ENCODE measurements at regions not wholly inside any gene's neighbourhood (a gene's known extent, or its start where the extent isn't known, plus 50 kb on each side); places are given as distances from the start of the nearest gene placed in this dataset.

- intact Hi-C loops (cut with DNase I): no loop called here
- ATAC-seq: no peak
- no peak for TF ChIP-seq CTCF (IDR thresholded peaks at IDR 0.05)
Measured at GRCh38 chr6:40734607-40735006, 147.4 kb upstream of the LRFN2 start.

GRCh38 chr6:40733770-40734396, 146.7 kb upstream of the LRFN2 start:
- DNase-seq (no peak), ATAC-seq (no peak)
- H3K36me3 ChIP-seq: no peaks in the 10 kb centered on the region
- no peaks in the 10 kb centered on the region for H3K9me3 ChIP-seq
- no peak for TF ChIP-seq CTCF (IDR thresholded peaks at IDR 0.05)
- H3K4me1 ChIP-seq: no peaks in the 10 kb centered on the region
- H3K27ac ChIP-seq: no peak overlapping the region
- peaks cover 0 to 22% of the 10 kb centered on the region in 2 donors for H3K27me3 ChIP-seq
- intact Hi-C loops (cut with DNase I): no loop called here
- no peak overlapping the region for H3K4me3 ChIP-seq

More at GRCh38 chr6:40734607-40735006, 147.4 kb upstream of the LRFN2 start:
- no peak overlapping the region for H3K27ac ChIP-seq
- no peak for DNase-seq
- no peaks in the 10 kb centered on the region for H3K36me3 ChIP-seq
- H3K9me3 ChIP-seq: no peaks in the 10 kb centered on the region
- H3K27me3 ChIP-seq: peaks cover 0 to 22% of the 10 kb centered on the region in 2 donors
- no peaks in the 10 kb centered on the region for H3K4me1 ChIP-seq
- H3K4me3 ChIP-seq: no peak overlapping the region

GRCh38 chr6:40733290-40733689, 146.1 kb upstream of the LRFN2 start:
- H3K36me3 ChIP-seq: no peaks in the 10 kb centered on the region
- no peak for DNase-seq
- peaks cover 0 to 22% of the 10 kb centered on the region in 2 donors for H3K27me3 ChIP-seq
- H3K9me3 ChIP-seq: no peaks in the 10 kb centered on the region
- intact Hi-C loops (cut with DNase I): no loop called here
- H3K4me1 ChIP-seq: no peaks in the 10 kb centered on the region
- ATAC-seq: no peak
- H3K27ac ChIP-seq: no peak overlapping the region
- no peak for TF ChIP-seq CTCF (IDR thresholded peaks at IDR 0.05)
- H3K4me3 ChIP-seq: no peak overlapping the region

GRCh38 chr6:40732878-40733277, 145.7 kb upstream of the LRFN2 start:
- DNase-seq: no peak
- Histone ChIP-seq H3K27ac (no peak overlapping the region), H3K36me3 (no peaks in the 10 kb centered on the region), H3K9me3 (no peaks in the 10 kb centered on the region), H3K27me3 (peaks cover 0 to 22% of the 10 kb centered on the region in 2 donors), H3K4me1 (no peaks in the 10 kb centered on the region), H3K4me3 (no peak overlapping the region)
- ATAC-seq: no peak
- intact Hi-C loops (cut with DNase I): no loop called here
- TF ChIP-seq CTCF (IDR thresholded peaks at IDR 0.05): no peak

- intact Hi-C loops (cut with DNase I): no loop called here
Measured at GRCh38 chr6:40728643-40729042, 141.5 kb upstream of the LRFN2 start.

More at GRCh38 chr6:40728643-40729042, 141.5 kb upstream of the LRFN2 start:
- ATAC-seq (no peak), DNase-seq (no peak)
- TF ChIP-seq CTCF (IDR thresholded peaks at IDR 0.05): no peak
- Histone ChIP-seq H3K36me3 (no peaks in the 10 kb centered on the region), H3K27me3 (no peaks in the 10 kb centered on the region), H3K9me3 (no peaks in the 10 kb centered on the region), H3K4me1 (no peaks in the 10 kb centered on the region), H3K4me3 (no peak overlapping the region), H3K27ac (no peak overlapping the region)
